K562 (cell line): ENCODE measurements at regions not wholly inside any gene's neighbourhood (a gene's known extent, or its start where the extent isn't known, plus 50 kb on each side); places are given as distances from the start of the nearest gene placed in this dataset.
A peak's percentile ranks its signal among the peaks of the same experiment; 100 is the strongest.

Experiments
- ATAC-seq: fragments of 200-7000 bp; cut with Tn5 transposase; 3 replicates; pipeline ENCODE4 v1.9.1; 2020; ENCODE audit warnings: moderate library complexity
- BruUV-seq: library from RNA; stranded (reverse); fragments of 400-500 nt; replicated peaks from 2 replicates; lab custom pipeline; 2021; lab: Mats Ljungman, UMichigan
- CTCF ChIA-PET: fragments of 300-600 bp; formaldehyde crosslinking; extraction: SDS; loops from one replicate; lab custom pipeline; 2021; ENCODE audit warnings: low intra/inter-chr PET ratio; lab: Yijun Ruan, JAX
- POLR2A ChIA-PET: fragments of 300-600, 350-650 bp; sonication (Branson Sonifier 250); formaldehyde crosslinking; extraction: SDS; loops from one replicate; lab custom pipeline; 2021; ENCODE audit warnings: antibody characterized with exemption, inconsistent platforms; lab: Yijun Ruan, JAX
- DNase-seq, 4 experiments: peaks; one replicate each; pipeline versions ENCODE4 v3.0.0 to v3.0.0-alpha.2; 2011 to 2018; ENCODE audit warnings: low spot score in 3 of 4, mixed read lengths in 3 of 4; ENCODE audit errors: extremely low read depth in 1 of 4
- FAIRE-seq: peaks from 2 replicates; lab custom pipeline; 2011; peaks lifted over from hg19 to GRCh38; lab: Jason Lieb, UNC
- H2AFZ ChIP-seq: 2 replicates; pipeline ENCODE4 v1.6.0; 2011; ENCODE audit warnings: low read depth, low read length, control low read depth, inconsistent platforms
- H3K27ac ChIP-seq: fragments of 200-600 bp; 3 replicates; pipeline ENCODE4 v1.8.0; 2011; ENCODE audit warnings: low read depth, mild to moderate bottlenecking, control low read depth, inconsistent platforms, low read length, moderate library complexity, mixed read lengths; ENCODE audit errors: extremely low read depth
- H3K27me3 ChIP-seq, 2 experiments: fragments of 300-600 bp in 1 of 2; 2 replicates in 1 of 2; 3 replicates in 1 of 2; pipeline versions ENCODE4 v1.6.0 to v1.8.0; 2011; ENCODE audit warnings: inconsistent platforms in 2 of 2, low read length in 2 of 2, mild to moderate bottlenecking in 1 of 2, mixed read lengths in 1 of 2, moderate library complexity in 1 of 2; ENCODE audit not compliant: control insufficient read depth in 2 of 2, insufficient read depth in 2 of 2
- H3K36me3 ChIP-seq: fragments of 300-600 bp; 3 replicates; pipeline ENCODE4 v1.8.0; 2011; ENCODE audit warnings: mild to moderate bottlenecking, low read length, inconsistent platforms; ENCODE audit not compliant: control insufficient read depth, insufficient read depth
- H3K4me1 ChIP-seq, 2 experiments: fragments of 200-600 bp in 1 of 2; replicated peaks in 1 of 2; 2 replicates in 1 of 2; 3 replicates in 1 of 2; pipeline versions ENCODE4 v1.5.1 to v1.8.0; 2011; ENCODE audit warnings: inconsistent platforms in 2 of 2, low read length in 2 of 2, mild to moderate bottlenecking in 1 of 2, mixed read lengths in 1 of 2, moderate library complexity in 1 of 2; ENCODE audit not compliant: control insufficient read depth in 2 of 2, insufficient read depth in 2 of 2
- H3K4me2 ChIP-seq: 2 replicates; pipeline ENCODE4 v1.6.1; 2011; ENCODE audit warnings: low read length, control low read depth, inconsistent platforms, mixed read lengths; ENCODE audit not compliant: insufficient read depth
- H3K4me3 ChIP-seq: fragments of 200-600 bp; sonication (generic), shearing (Covaris generic); 2 replicates; pipeline ENCODE4 v1.5.1; 2016; ENCODE audit warnings: control low read depth, inconsistent platforms
- H3K79me2 ChIP-seq: fragments of 200-600 bp; 3 replicates; pipeline ENCODE4 v1.8.0; 2011; ENCODE audit warnings: low read length, inconsistent platforms; ENCODE audit not compliant: control insufficient read depth, insufficient read depth
- H3K9ac ChIP-seq, 2 experiments: 2 replicates each; pipeline versions ENCODE4 v1.6.0 to v1.6.1; 2011; ENCODE audit warnings: low read depth in 2 of 2, low read length in 2 of 2, control low read depth in 1 of 2, inconsistent platforms in 1 of 2, mild to moderate bottlenecking in 1 of 2, mixed read lengths in 1 of 2; ENCODE audit not compliant: insufficient read depth in 1 of 2
- H3K9me1 ChIP-seq: one replicate; pipeline ENCODE4 v1.6.0; 2011; ENCODE audit warnings: inconsistent platforms, mild to moderate bottlenecking, low read length, moderate library complexity; ENCODE audit not compliant: control insufficient read depth, insufficient read depth
- H3K9me3 ChIP-seq: replicated peaks from 2 replicates; pipeline ENCODE4 v1.5.1; 2011; ENCODE audit warnings: low read depth, low read length, inconsistent platforms; ENCODE audit not compliant: control insufficient read depth, insufficient read depth
- H4K20me1 ChIP-seq: replicated peaks from 2 replicates; pipeline ENCODE4 v1.6.1; 2011; ENCODE audit warnings: low read length, inconsistent platforms, mixed read lengths; ENCODE audit not compliant: control insufficient read depth, insufficient read depth
- EGR1 ChIP-seq: fragments of 450-650 bp; conservative IDR thresholded peaks from 2 replicates; pipeline ENCODE4 v1.6.1; 2017; ENCODE audit warnings: mild to moderate bottlenecking
- ELF4 ChIP-seq: fragments of 450-650 bp; formaldehyde crosslinking; IDR thresholded peaks from 2 replicates; pipeline ENCODE4 v1.4.0; 2022; ENCODE audit warnings: missing genetic modification characterization
- HNRNPLL ChIP-seq: fragments of 200-400 bp; formaldehyde crosslinking; IDR thresholded peaks from 2 replicates; pipeline ENCODE4 v1.6.1; 2017; ENCODE audit warnings: low read length, low read depth, mild to moderate bottlenecking; ENCODE audit not compliant: poor library complexity, severe bottlenecking
- RBM14 ChIP-seq: fragments of 200-400 bp; formaldehyde crosslinking; IDR thresholded peaks from 2 replicates; pipeline ENCODE4 v1.6.1; 2018; ENCODE audit warnings: low read depth, mild to moderate bottlenecking, low read length, moderate library complexity, borderline replicate concordance; ENCODE audit not compliant: insufficient read depth
- RBM25 ChIP-seq: fragments of 200-400 bp; formaldehyde crosslinking; IDR thresholded peaks from 2 replicates; pipeline ENCODE4 v1.6.1; 2018; ENCODE audit warnings: low read length, low read depth, moderate library complexity; ENCODE audit not compliant: severe bottlenecking
- SRF ChIP-seq, 2 experiments: fragments of 250-450, 450-650 bp in 1 of 2; sonication (Bioruptor Pico) in 1 of 2; sonication (generic) in 1 of 2; formaldehyde crosslinking; IDR thresholded peaks; 2 replicates each; pipeline versions ENCODE4 v1.5.0 to v1.5.1; 2020 to 2022; ENCODE audit warnings: mild to moderate bottlenecking in 1 of 2, missing genetic modification reagents in 1 of 2
- XRCC4 ChIP-seq: IDR thresholded peaks from one replicate; pipeline ENCODE4 v1.6.1; 2011; ENCODE audit not compliant: insufficient read depth, insufficient read length; ENCODE audit errors: extremely low read depth
- ZFP36 ChIP-seq: fragments of 150-350 bp; IDR thresholded peaks from 2 replicates; pipeline ENCODE4 v1.6.1; 2018; ENCODE audit warnings: low read length, low read depth; ENCODE audit not compliant: partially characterized antibody
- ZNF134 ChIP-seq: fragments of 250-450 bp; sonication (Bioruptor Pico); conservative IDR thresholded peaks from 2 replicates; pipeline ENCODE4 v1.4.0; 2020
- ZNF23 ChIP-seq: fragments of 250-450 bp; sonication (Bioruptor Pico); IDR thresholded peaks from 2 replicates; pipeline ENCODE4 v1.4.0; 2020; ENCODE audit warnings: mild to moderate bottlenecking
- ZNF436 ChIP-seq: fragments of 250-450, 450-650 bp; sonication (Bioruptor Pico); formaldehyde crosslinking; IDR thresholded peaks from 2 replicates; pipeline ENCODE4 v1.7.0; 2020; ENCODE audit warnings: mild to moderate bottlenecking
- WGBS: fragments of 100-300 bp; shearing (Covaris generic); methylation state at CpG from one replicate; pipeline ENCODE4 v1.1.6; 2016; ENCODE audit warnings: low coverage, mixed read lengths; ENCODE audit not compliant: insufficient coverage; ENCODE audit errors: missing lambda C conversion rate; 5-methylcytosine and 5-hydroxymethylcytosine counted together
- in situ Hi-C: fragments of 300-500 bp; cut with MboI; formaldehyde crosslinking; loops from 4 replicates; pipeline ENCODE4 v1.15.0; 2018; ENCODE audit warnings: inconsistent platforms, mixed read lengths
- intact Hi-C: fragments of 100-400 bp; cut with micrococcal nuclease; formaldehyde crosslinking; loops from 2 replicates; pipeline ENCODE4 v1.14.2; 2022

- no peak for FAIRE-seq
Observed at GRCh38 chr13:72657379-72657778, 70.0 kb downstream of the MZT1 start.

GRCh38 chr13:72656357-72656756 is 71.1 kb downstream of the MZT1 start:
- CTCF ChIA-PET: no interaction called here
- ATAC-seq (no peak), FAIRE-seq (no peak)

More at GRCh38 chr13:72657379-72657778, 70.0 kb downstream of the MZT1 start:
- no peak overlapping the region for H3K9ac ChIP-seq
- TF ChIP-seq ZNF23 (CRISPR knock-in tag) (no peak), ZFP36 (no peak), ELF4 (CRISPR knock-in tag) (no peak), RBM14 (no peak)
- no peaks in the 10 kb centered on the region for H3K27me3 ChIP-seq
- 0% methylated on average over 1 of the region's 3 CpGs for WGBS
- H3K9me3 ChIP-seq: no peaks in the 10 kb centered on the region
- H3K36me3 ChIP-seq: no peaks in the 10 kb centered on the region
- no peaks in the 10 kb centered on the region for H3K9me1 ChIP-seq
- ChIA-PET POLR2A (no interaction called here), CTCF (no interaction called here)
- in situ Hi-C loops (no loop called here), intact Hi-C loops (no loop called here)
- no TSS peak for BruUV-seq
- no peaks in the 10 kb centered on the region for H4K20me1 ChIP-seq
- no peaks in the 10 kb centered on the region for H3K79me2 ChIP-seq
- H2AFZ ChIP-seq: no peak overlapping the region
- H3K4me1 ChIP-seq: no peaks in the 10 kb centered on the region
- no peak for ATAC-seq
- DNase-seq: no peak
- H3K4me2 ChIP-seq: no peak overlapping the region
- no peak overlapping the region for H3K4me3 ChIP-seq
- H3K27ac ChIP-seq: no peak overlapping the region

More at GRCh38 chr13:72656357-72656756, 71.1 kb downstream of the MZT1 start:
- 0% methylated on average over 2 of the region's 2 CpGs for WGBS
- H3K36me3 ChIP-seq: no peaks in the 10 kb centered on the region
- in situ Hi-C loops: no loop called here
- H2AFZ ChIP-seq: no peak overlapping the region
- DNase-seq: no peak
- TF ChIP-seq XRCC4 (no peak), EGR1 (no peak), ZNF134 (CRISPR knock-in tag) (peak; percentile 94), ZNF436 (CRISPR knock-in tag) (no peak), HNRNPLL (no peak), SRF (CRISPR knock-in tag; IDR thresholded peaks at IDR 0.05) (no peak), RBM25 (peak; percentile 29)
- H3K4me2 ChIP-seq: no peak overlapping the region
- intact Hi-C loops: no loop called here
- no peak overlapping the region for H3K9ac ChIP-seq
- no peak overlapping the region for H3K27ac ChIP-seq
- H3K79me2 ChIP-seq: no peaks in the 10 kb centered on the region
- no peaks in the 10 kb centered on the region for H4K20me1 ChIP-seq
- no peaks in the 10 kb centered on the region for H3K9me3 ChIP-seq
- no TSS peak for BruUV-seq
- no peak overlapping the region for H3K4me3 ChIP-seq
- no peaks in the 10 kb centered on the region for H3K4me1 ChIP-seq
- no peaks in the 10 kb centered on the region for H3K27me3 ChIP-seq
- POLR2A ChIA-PET: no interaction called here
- no peaks in the 10 kb centered on the region for H3K9me1 ChIP-seq
